ENCODE measurements at regions not wholly inside any gene's neighbourhood (a gene's known extent, or its start where the extent isn't known, plus 50 kb on each side); places are given as distances from the start of the nearest gene placed in this dataset.

DNA sequence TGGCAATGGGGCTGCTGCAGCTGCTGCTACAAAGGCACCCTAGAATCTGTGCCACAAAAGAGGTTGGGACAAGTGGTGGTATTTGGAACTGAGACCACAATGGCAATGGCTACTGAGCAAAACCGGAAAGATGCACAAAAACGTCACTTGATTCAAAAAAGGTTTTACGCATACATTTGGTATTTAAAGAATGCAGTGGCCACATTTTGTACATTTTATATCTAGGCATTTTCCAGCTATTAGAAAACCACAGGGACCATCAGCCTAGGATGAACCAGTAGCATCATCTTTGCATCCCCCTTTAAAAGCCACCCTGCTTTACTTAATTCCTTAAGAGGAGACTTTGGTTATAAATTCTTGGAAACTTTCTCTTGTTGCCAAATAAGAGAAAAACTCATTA lies 104.8 kb upstream of the CXCL13 start:
- TF ChIP-seq POLR2A (IDR thresholded peaks at IDR 0.05): no peak
- TF ChIP-seq, protein P1, sequence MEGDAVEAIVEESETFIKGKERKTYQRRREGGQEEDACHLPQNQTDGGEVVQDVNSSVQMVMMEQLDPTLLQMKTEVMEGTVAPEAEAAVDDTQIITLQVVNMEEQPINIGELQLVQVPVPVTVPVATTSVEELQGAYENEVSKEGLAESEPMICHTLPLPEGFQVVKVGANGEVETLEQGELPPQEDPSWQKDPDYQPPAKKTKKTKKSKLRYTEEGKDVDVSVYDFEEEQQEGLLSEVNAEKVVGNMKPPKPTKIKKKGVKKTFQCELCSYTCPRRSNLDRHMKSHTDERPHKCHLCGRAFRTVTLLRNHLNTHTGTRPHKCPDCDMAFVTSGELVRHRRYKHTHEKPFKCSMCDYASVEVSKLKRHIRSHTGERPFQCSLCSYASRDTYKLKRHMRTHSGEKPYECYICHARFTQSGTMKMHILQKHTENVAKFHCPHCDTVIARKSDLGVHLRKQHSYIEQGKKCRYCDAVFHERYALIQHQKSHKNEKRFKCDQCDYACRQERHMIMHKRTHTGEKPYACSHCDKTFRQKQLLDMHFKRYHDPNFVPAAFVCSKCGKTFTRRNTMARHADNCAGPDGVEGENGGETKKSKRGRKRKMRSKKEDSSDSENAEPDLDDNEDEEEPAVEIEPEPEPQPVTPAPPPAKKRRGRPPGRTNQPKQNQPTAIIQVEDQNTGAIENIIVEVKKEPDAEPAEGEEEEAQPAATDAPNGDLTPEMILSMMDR (IDR thresholded peaks at IDR 0.05 in 8 of 11, conservative IDR thresholded peaks at IDR 0.05 in 3 of 11): no peak

Measured in spleen (tissue), 7 donors.